Neuronal stem cell (in vitro differentiated cells): ENCODE measurements at regions not wholly inside any gene's neighbourhood (a gene's known extent, or its start where the extent isn't known, plus 50 kb on each side); places are given as distances from the start of the nearest gene placed in this dataset.
"Not testable (repeated sequence)": the region's sequence is repeated elsewhere in the genome, so short reads cannot be mapped to it uniquely, and the experiment has no call there.

ENCODE experiments used
- DNase-seq: peaks from one replicate; pipeline ENCODE4 v3.0.0-alpha.2; 2013; ENCODE audit warnings: low spot score
- H2AFZ ChIP-seq: one replicate; pipeline ENCODE4 v1.6.1; 2013; ENCODE audit warnings: mild to moderate bottlenecking, low read length, inconsistent platforms
- H2AK5ac ChIP-seq: 2 replicates; pipeline ENCODE4 v1.6.1; 2013; ENCODE audit warnings: low read depth, mild to moderate bottlenecking, inconsistent platforms, low read length, moderate library complexity, mixed read lengths
- H2BK120ac ChIP-seq: 2 replicates; pipeline ENCODE4 v1.6.1; 2013; ENCODE audit warnings: low read depth, mild to moderate bottlenecking, inconsistent platforms, low read length, moderate library complexity, mixed read lengths
- H2BK12ac ChIP-seq: one replicate; pipeline ENCODE4 v1.6.1; 2013; ENCODE audit warnings: low read length, inconsistent platforms
- H2BK15ac ChIP-seq: 2 replicates; pipeline ENCODE4 v1.6.1; 2013; ENCODE audit warnings: mild to moderate bottlenecking, low read length, inconsistent platforms, mixed read lengths
- H2BK5ac ChIP-seq: one replicate; pipeline ENCODE4 v1.6.1; 2013; ENCODE audit warnings: inconsistent platforms, mild to moderate bottlenecking, low read length, moderate library complexity
- H3K14ac ChIP-seq: one replicate; pipeline ENCODE4 v1.6.1; 2013; ENCODE audit warnings: low read length, inconsistent platforms
- H3K18ac ChIP-seq: 2 replicates; pipeline ENCODE4 v1.6.1; 2013; ENCODE audit warnings: low read length, inconsistent platforms
- H3K23ac ChIP-seq: 2 replicates; pipeline ENCODE4 v1.6.1; 2013; ENCODE audit warnings: low read depth, mild to moderate bottlenecking, mixed read lengths, low read length, inconsistent platforms; ENCODE audit not compliant: poor library complexity
- H3K27ac ChIP-seq: replicated peaks from 3 replicates; pipeline ENCODE4 v1.5.1; 2013; ENCODE audit warnings: low read length, inconsistent platforms
- H3K27me3 ChIP-seq, 3 experiments: 2 replicates each; pipeline ENCODE4 v1.6.1; 2013; ENCODE audit warnings: low read length in 3 of 3, mild to moderate bottlenecking in 2 of 3, inconsistent platforms in 1 of 3, low read depth in 1 of 3, mixed read lengths in 1 of 3, moderate library complexity in 1 of 3; ENCODE audit not compliant: control insufficient read depth in 3 of 3, insufficient read depth in 3 of 3
- H3K36me3 ChIP-seq, 2 donors: replicated peaks in 1 of 2; 2 replicates each; pipeline ENCODE4 v1.6.1; 2013; ENCODE audit warnings: low read length in 2 of 2; ENCODE audit not compliant: control insufficient read depth in 2 of 2, insufficient read depth in 2 of 2
- H3K4ac ChIP-seq: 2 replicates; pipeline ENCODE4 v1.6.1; 2013; ENCODE audit warnings: inconsistent platforms, mild to moderate bottlenecking, low read length, moderate library complexity
- H3K4me1 ChIP-seq, 2 donors: 1 replicate in 1 of 2; 2 replicates in 1 of 2; pipeline ENCODE4 v1.6.1; 2013; ENCODE audit warnings: low read length in 2 of 2, low read depth in 1 of 2; ENCODE audit not compliant: control insufficient read depth in 2 of 2, insufficient read depth in 1 of 2
- H3K4me2 ChIP-seq: one replicate; pipeline ENCODE4 v1.6.1; 2013; ENCODE audit warnings: mild to moderate bottlenecking, low read length, inconsistent platforms; ENCODE audit not compliant: insufficient read depth, poor library complexity, severe bottlenecking
- H3K4me3 ChIP-seq, 2 donors: 2 replicates each; pipeline ENCODE4 v1.5.1; 2013; ENCODE audit warnings: low read length in 2 of 2, mild to moderate bottlenecking in 2 of 2, inconsistent platforms in 1 of 2, moderate library complexity in 1 of 2
- H3K79me1 ChIP-seq: one replicate; pipeline ENCODE4 v1.6.1; 2013; ENCODE audit warnings: low read depth, mild to moderate bottlenecking, inconsistent platforms, low read length, moderate library complexity
- H3K9ac ChIP-seq: one replicate; pipeline ENCODE4 v1.6.1; 2013; ENCODE audit warnings: mild to moderate bottlenecking, low read depth, low read length, inconsistent platforms; ENCODE audit not compliant: poor library complexity
- H3K9me3 ChIP-seq, 2 donors: replicated peaks in 1 of 2; 2 replicates each; pipeline versions ENCODE3 to v1.6.1; 2013; ENCODE audit warnings: low read length in 2 of 2, mild to moderate bottlenecking in 2 of 2, inconsistent platforms in 1 of 2, low read depth in 1 of 2, mixed read lengths in 1 of 2, moderate library complexity in 1 of 2; ENCODE audit not compliant: control insufficient read depth in 2 of 2, insufficient read depth in 1 of 2
- H4K8ac ChIP-seq: one replicate; pipeline ENCODE4 v1.6.1; 2013; ENCODE audit warnings: low read depth, mild to moderate bottlenecking, inconsistent platforms, low read length, moderate library complexity
- H4K91ac ChIP-seq: one replicate; pipeline ENCODE4 v1.6.1; 2013; ENCODE audit warnings: low read length, low read depth, mild to moderate bottlenecking, inconsistent platforms; ENCODE audit not compliant: poor library complexity
- WGBS, 2 donors: extraction: QIAGEN DNeasy Blood & Tissue Kit; methylation state at CpG; one replicate each; pipeline ENCODE4 v1.1.7; 2013; ENCODE audit warnings: missing lambda C conversion rate in 2 of 2, mixed read lengths in 1 of 2; ENCODE audit not compliant: insufficient read length in 2 of 2, insufficient replicate concordance in 1 of 2; ENCODE audit errors: extremely low coverage in 2 of 2; 5-methylcytosine and 5-hydroxymethylcytosine counted together

DNA sequence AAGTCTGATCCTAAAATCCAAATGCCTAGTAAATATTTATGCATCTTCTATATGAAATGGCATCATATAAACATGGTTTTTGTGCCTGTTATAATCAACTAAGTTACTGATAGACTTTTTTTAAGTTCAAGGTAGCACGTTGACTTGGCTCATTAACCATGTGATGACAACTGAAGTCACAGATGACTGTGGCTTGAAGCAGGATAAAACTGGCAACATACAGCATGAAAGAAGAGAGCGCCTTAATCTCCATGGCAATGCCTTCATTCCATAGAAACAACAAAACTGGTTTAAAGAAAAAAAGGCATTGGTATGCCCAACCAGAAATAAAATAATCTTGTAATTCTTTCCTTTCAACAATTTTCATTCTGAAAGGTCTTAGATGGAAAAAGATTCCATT, 188.9 kb upstream of the CDK1 start:
- no peak overlapping the region for H4K8ac ChIP-seq
- no peaks in the 10 kb centered on the region for H3K36me3 ChIP-seq
- H3K4me3 ChIP-seq: no peak overlapping the region
- H3K9me3 ChIP-seq: no peaks in the 10 kb centered on the region
- H2AFZ ChIP-seq: no peak overlapping the region
- H3K14ac ChIP-seq: no peak overlapping the region
- no peaks in the 10 kb centered on the region for H3K79me1 ChIP-seq
- no peaks in the 10 kb centered on the region for H3K4me1 ChIP-seq
- WGBS, 2 donors: no CpG with 5 or more reads among the region's 2 CpGs
- H3K27me3 ChIP-seq: no peaks in the 10 kb centered on the region
- no peak overlapping the region for H4K91ac ChIP-seq
- H3K18ac ChIP-seq: no peak overlapping the region
- no peak overlapping the region for H3K27ac ChIP-seq
- no peak overlapping the region for H2BK15ac ChIP-seq
- H3K4me2 ChIP-seq: no peak overlapping the region
- H3K4ac ChIP-seq: no peak overlapping the region
- H2BK120ac ChIP-seq: no peak overlapping the region
- no peak overlapping the region for H2BK5ac ChIP-seq
- H3K23ac ChIP-seq: no peak overlapping the region
- H3K9ac ChIP-seq: no peak overlapping the region
- no peak overlapping the region for H2BK12ac ChIP-seq
- no peak for DNase-seq
- H2AK5ac ChIP-seq: no peak overlapping the region

GRCh38 chr10:60581782-60582181, 192.1 kb upstream of the ANK3 start:
- H2AK5ac ChIP-seq, H2BK5ac ChIP-seq, H3K4me2 ChIP-seq, H3K4me3 ChIP-seq, H2BK120ac ChIP-seq, H3K9me3 ChIP-seq, H2BK15ac ChIP-seq, H3K14ac ChIP-seq, H2BK12ac ChIP-seq, H3K79me1 ChIP-seq, H3K18ac ChIP-seq, H4K91ac ChIP-seq, DNase-seq, H3K23ac ChIP-seq, H3K27ac ChIP-seq, H2AFZ ChIP-seq, H4K8ac ChIP-seq, H3K36me3 ChIP-seq, H3K4ac ChIP-seq, H3K9ac ChIP-seq, H3K4me1 ChIP-seq, H3K27me3 ChIP-seq: not testable (repeated sequence)
- no CpG with 5 or more reads among the region's 2 CpGs for WGBS, 2 donors

DNA sequence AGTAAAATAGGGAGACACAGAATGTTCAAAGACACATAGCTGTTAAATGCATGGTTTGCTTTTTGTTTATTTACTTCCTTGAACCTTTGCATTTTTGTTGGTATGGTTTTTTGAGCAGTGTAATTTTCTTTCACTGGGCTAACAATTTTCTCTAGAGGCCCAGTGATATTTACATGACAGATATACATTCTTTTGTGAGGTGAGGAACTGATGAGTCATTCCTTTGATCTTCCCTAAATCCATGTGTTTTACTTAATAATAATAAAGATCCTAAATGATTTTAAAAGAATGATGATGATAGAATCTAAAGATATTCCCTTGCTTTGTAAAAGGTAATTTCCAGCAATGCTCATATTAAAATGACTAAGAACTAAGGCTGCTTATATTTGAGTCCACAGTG, 188.5 kb upstream of the ANK3 start:
- Histone ChIP-seq H4K91ac (no peak overlapping the region), H3K14ac (no peak overlapping the region), H3K9me3 (no peaks in the 10 kb centered on the region), H3K27me3 (no peaks in the 10 kb centered on the region), H3K4me2 (no peak overlapping the region), H3K27ac (no peak overlapping the region), H3K18ac (no peak overlapping the region), H3K4me3 (no peak overlapping the region), H2BK120ac (no peak overlapping the region), H2BK5ac (no peak overlapping the region), H2BK12ac (no peak overlapping the region), H3K4me1 (peaks cover 2% of the 10 kb centered on the region in 2 donors), H4K8ac (no peak overlapping the region), H3K9ac (no peak overlapping the region), H2BK15ac (no peak overlapping the region), H2AK5ac (no peak overlapping the region), H2AFZ (no peak overlapping the region), H3K4ac (no peak overlapping the region), H3K23ac (no peak overlapping the region), H3K36me3 (no peaks in the 10 kb centered on the region), H3K79me1 (no peaks in the 10 kb centered on the region)
- DNase-seq: no peak

DNA sequence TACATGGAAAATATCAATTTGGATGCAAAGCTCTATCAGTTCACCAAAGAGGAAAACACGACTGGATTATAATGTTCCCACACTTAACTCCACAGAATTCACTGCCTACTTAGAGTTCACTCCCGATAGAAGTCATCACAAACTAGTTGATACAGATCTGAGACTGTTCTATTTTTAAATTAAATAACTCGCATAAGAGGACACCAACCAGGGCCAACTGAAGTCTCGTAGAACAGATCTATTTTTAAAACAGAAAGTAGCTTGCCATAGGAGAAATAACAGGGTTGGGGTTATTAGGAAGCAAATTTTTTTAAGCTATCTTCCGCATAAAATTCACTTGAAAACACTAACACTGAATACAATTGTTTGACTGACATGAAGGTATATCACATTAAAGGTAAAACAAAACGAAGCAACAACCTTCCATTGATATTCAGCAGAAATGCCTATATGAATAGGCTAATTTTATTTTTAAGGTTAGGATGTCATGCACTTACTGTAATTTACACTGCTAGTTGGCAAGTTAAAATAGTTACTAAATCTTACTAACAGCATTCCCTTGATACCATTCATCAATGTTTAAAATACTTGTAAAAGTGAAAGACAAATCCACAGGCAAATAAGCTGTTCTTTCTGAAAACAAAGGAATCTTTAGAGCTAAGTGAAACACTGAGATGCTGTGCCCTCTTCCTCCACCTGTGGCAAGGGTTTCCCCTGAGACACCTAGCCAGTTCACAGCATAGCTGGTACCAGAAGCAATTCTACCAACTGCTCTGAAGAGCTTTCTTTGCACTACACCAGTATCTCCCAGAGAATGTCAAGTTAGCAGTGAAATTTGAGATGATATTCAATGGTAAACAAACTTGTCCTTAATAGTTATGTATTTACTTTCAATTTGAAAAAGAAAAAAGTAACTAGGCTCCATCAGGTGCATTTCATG, 186.7 kb upstream of the ANK3 start:
- Histone ChIP-seq H3K79me1 (no peaks in the 10 kb centered on the region), H3K27me3 (no peaks in the 10 kb centered on the region), H3K18ac (no peak overlapping the region), H3K4ac (no peak overlapping the region), H3K36me3 (no peaks in the 10 kb centered on the region), H3K4me3 (no peak overlapping the region), H3K4me1 (peaks cover 4 to 7% of the 10 kb centered on the region in 2 donors), H3K27ac (no peak overlapping the region), H3K9me3 (no peaks in the 10 kb centered on the region), H3K14ac (no peak overlapping the region), H3K23ac (no peak overlapping the region), H4K8ac (no peak overlapping the region), H2BK5ac (no peak overlapping the region), H2AFZ (no peak overlapping the region), H2BK15ac (no peak overlapping the region), H3K9ac (no peak overlapping the region), H2AK5ac (no peak overlapping the region), H2BK12ac (no peak overlapping the region), H2BK120ac (no peak overlapping the region), H3K4me2 (no peak overlapping the region), H4K91ac (no peak overlapping the region)
- no peak for DNase-seq
- WGBS, 2 donors: no CpG with 5 or more reads among the region's 6 CpGs
